GM23338 (cell line): ENCODE measurements at regions not wholly inside any gene's neighbourhood (a gene's known extent, or its start where the extent isn't known, plus 50 kb on each side); places are given as distances from the start of the nearest gene placed in this dataset.

Experiments used
- ATAC-seq: fragments of 200-7000 bp; cut with Tn5 transposase; 3 replicates; pipeline ENCODE4 v1.9.1; 2020
- DNase-seq: peaks from one replicate; pipeline ENCODE4 v3.0.0-alpha.2; 2015; ENCODE audit warnings: low spot score
- H2AFZ ChIP-seq: fragments of 200-600 bp; sonication (generic); 2 replicates; pipeline ENCODE4 v1.8.0; 2016; ENCODE audit warnings: antibody characterized with exemption, mild to moderate bottlenecking, moderate library complexity
- H3F3A ChIP-seq: fragments of 200-600 bp; sonication (generic); replicated peaks from 2 replicates; pipeline ENCODE4 v1.8.0; 2017; ENCODE audit warnings: antibody characterized with exemption, mixed run types, low read depth
- H3K27ac ChIP-seq: fragments of 200-600 bp; sonication (generic); 2 replicates; pipeline ENCODE4 v1.6.1; 2016; ENCODE audit warnings: low read depth
- H3K27me3 ChIP-seq: fragments of 200-600 bp; sonication (generic); 2 replicates; pipeline ENCODE4 v1.8.0; 2016; ENCODE audit warnings: mild to moderate bottlenecking, mixed run types, moderate library complexity; ENCODE audit not compliant: insufficient read depth
- H3K36me3 ChIP-seq: fragments of 200-600 bp; sonication (generic); 2 replicates; pipeline ENCODE4 v1.8.0; 2016; ENCODE audit warnings: mild to moderate bottlenecking; ENCODE audit not compliant: insufficient read depth
- H3K4me1 ChIP-seq: fragments of 200-600 bp; sonication (generic); 2 replicates; pipeline ENCODE4 v1.8.0; 2016; ENCODE audit warnings: mild to moderate bottlenecking, moderate library complexity; ENCODE audit not compliant: insufficient read depth
- H3K4me2 ChIP-seq: fragments of 200-600 bp; sonication (generic); 2 replicates; pipeline ENCODE4 v1.7.1; 2017; ENCODE audit warnings: mixed run types
- H3K4me3 ChIP-seq: fragments of 200-600 bp; sonication (generic); 2 replicates; pipeline ENCODE4 v1.6.1; 2016; ENCODE audit warnings: mixed run types
- H3K79me2 ChIP-seq: fragments of 200-600 bp; sonication (generic); replicated peaks from 2 replicates; pipeline ENCODE4 v1.8.0; 2017; ENCODE audit warnings: mild to moderate bottlenecking; ENCODE audit not compliant: insufficient read depth
- H3K9me2 ChIP-seq: fragments of 200-600 bp; sonication (generic); 2 replicates; pipeline ENCODE4 v1.8.0; 2017; ENCODE audit not compliant: insufficient read depth
- H4K20me1 ChIP-seq: fragments of 200-600 bp; sonication (generic); replicated peaks from 2 replicates; pipeline ENCODE4 v1.8.0; 2017; ENCODE audit warnings: mild to moderate bottlenecking; ENCODE audit not compliant: insufficient read depth
- H3K27ac Mint-ChIP-seq: 2 replicates; pipeline ENCODE4 v1.8.0; 2020; ENCODE audit warnings: inconsistent platforms, mild to moderate bottlenecking, moderate library complexity, mixed read lengths
- H3K27me3 Mint-ChIP-seq: 3 replicates; pipeline ENCODE4 v1.8.0; 2022; ENCODE audit warnings: low read depth, mild to moderate bottlenecking, moderate library complexity, mixed read lengths, inconsistent platforms; ENCODE audit not compliant: insufficient read depth, poor library complexity
- H3K36me3 Mint-ChIP-seq: 3 replicates; pipeline ENCODE4 v1.8.0; 2021; ENCODE audit warnings: low read depth, mild to moderate bottlenecking, inconsistent platforms, moderate library complexity, mixed read lengths
- H3K4me1 Mint-ChIP-seq: 3 replicates; pipeline ENCODE4 v1.8.0; 2020; ENCODE audit warnings: mild to moderate bottlenecking, inconsistent platforms, mixed read lengths
- H3K4me3 Mint-ChIP-seq: 3 replicates; pipeline ENCODE4 v1.8.0; 2021; ENCODE audit warnings: moderate library complexity, mild to moderate bottlenecking, inconsistent platforms, mixed read lengths
- H3K9me3 Mint-ChIP-seq: 3 replicates; pipeline ENCODE4 v1.8.0; 2020; ENCODE audit warnings: moderate library complexity, mild to moderate bottlenecking, inconsistent platforms, mixed read lengths
- CREB1 ChIP-seq: fragments of 250-450 bp; sonication (Bioruptor Pico); IDR thresholded peaks from 2 replicates; pipeline ENCODE4 v1.5.0; 2020; ENCODE audit warnings: low read depth, mild to moderate bottlenecking, moderate library complexity
- CTCF ChIP-seq, 2 experiments: fragments of 200-600 bp in 1 of 2; sonication (generic) in 1 of 2; conservative IDR thresholded peaks; 2 replicates each; pipeline versions ENCODE4 v1.5.1 to v1.6.1; 2016 to 2017; ENCODE audit warnings: antibody characterized with exemption in 2 of 2, low read depth in 2 of 2, mild to moderate bottlenecking in 2 of 2, moderate library complexity in 1 of 2
- ETS1 ChIP-seq: IDR thresholded peaks from 2 replicates; pipeline ENCODE4 v1.6.1; 2016; ENCODE audit warnings: antibody characterized with exemption
- EZH2 ChIP-seq: fragments of 200-600 bp; sonication (generic); IDR thresholded peaks from one replicate; pipeline ENCODE4 v1.8.0; 2017; ENCODE audit warnings: antibody characterized with exemption, mild to moderate bottlenecking, low read depth; ENCODE audit not compliant: unreplicated experiment
- EZH2phosphoT487 ChIP-seq: fragments of 200-600 bp; sonication (generic); IDR thresholded peaks from one replicate; pipeline ENCODE4 v1.8.1; 2018; ENCODE audit warnings: antibody characterized with exemption; ENCODE audit not compliant: unreplicated experiment
- JUNB ChIP-seq: IDR thresholded peaks from one replicate; pipeline ENCODE4 v1.6.1; 2016; ENCODE audit warnings: antibody characterized with exemption; ENCODE audit not compliant: unreplicated experiment
- NANOG ChIP-seq: IDR thresholded peaks from 2 replicates; pipeline ENCODE4 v1.6.1; 2016; ENCODE audit warnings: antibody characterized with exemption, borderline replicate concordance
- POLR2AphosphoS5 ChIP-seq: IDR thresholded peaks from 2 replicates; pipeline ENCODE4 v1.6.1; 2016; ENCODE audit warnings: antibody characterized with exemption, low read depth
- REST ChIP-seq: IDR thresholded peaks from one replicate; pipeline ENCODE4 v1.6.1; 2018; ENCODE audit warnings: antibody characterized with exemption; ENCODE audit not compliant: unreplicated experiment
- STAT1 ChIP-seq: IDR thresholded peaks from one replicate; pipeline ENCODE4 v1.6.1; 2016; ENCODE audit warnings: antibody characterized with exemption; ENCODE audit not compliant: unreplicated experiment
- ZNF114 ChIP-seq: fragments of 250-450 bp; sonication (Bioruptor Pico); IDR thresholded peaks from 2 replicates; pipeline ENCODE4 v1.5.0; 2020; ENCODE audit warnings: mild to moderate bottlenecking, moderate library complexity
- ZNF462 ChIP-seq: fragments of 250-450 bp; sonication (Bioruptor Pico); IDR thresholded peaks from 2 replicates; pipeline ENCODE4 v1.5.0; 2020; ENCODE audit warnings: mild to moderate bottlenecking, moderate library complexity

- H2AFZ ChIP-seq, result 0 out of 2 replicates have a peak overlapping the region, but pooled peaks have one; percentile 28
- H3K36me3 ChIP-seq, result no peaks in the 10 kb centered on the region; the same call in 1 of the 2 replicates
- H3K4me2 ChIP-seq, result no peak overlapping the region
- peaks cover 25% of the 10 kb centered on the region; the same call in 2 of the 3 replicates for H3K36me3 Mint-ChIP-seq
- no peaks in the 10 kb centered on the region for H3K27me3 Mint-ChIP-seq
- ATAC-seq (no peak), DNase-seq (no peak)
- no peak for TF ChIP-seq NANOG
- no peak for TF ChIP-seq STAT1
- no peak for TF ChIP-seq ZNF462
- no peak for TF ChIP-seq JUNB
- no peak for TF ChIP-seq POLR2AphosphoS5
- TF ChIP-seq CREB1 (CRISPR knock-in tag), result no peak
- no peak for TF ChIP-seq CTCF (conservative IDR thresholded peaks at IDR 0.05; ENCODE audit: low read depth in 2 of 2)
- TF ChIP-seq EZH2, result no peak
- no peak for TF ChIP-seq ETS1
- no peak for TF ChIP-seq EZH2phosphoT487
- no peak for TF ChIP-seq REST
- TF ChIP-seq ZNF114, result no peak
- H3K9me2 ChIP-seq, result peaks cover 10% of the 10 kb centered on the region
- no peak overlapping the region for H3K27ac ChIP-seq
- H3K4me3 ChIP-seq, result no peak overlapping the region
- H3K9me3 Mint-ChIP-seq, result peaks cover 35% of the 10 kb centered on the region
- no peaks in the 10 kb centered on the region for H3K79me2 ChIP-seq
- peaks cover 6% of the 10 kb centered on the region for H3K4me1 Mint-ChIP-seq
- H3K27me3 ChIP-seq, result no peaks in the 10 kb centered on the region
- H3K27ac Mint-ChIP-seq, result no peak overlapping the region
- no peaks in the 10 kb centered on the region for H3F3A ChIP-seq
- no peak overlapping the region for H3K4me3 Mint-ChIP-seq
- H4K20me1 ChIP-seq, result no peaks in the 10 kb centered on the region
- peaks cover 3% of the 10 kb centered on the region for H3K4me1 ChIP-seq
These were observed 52.2 kb upstream of the VTCN1 start for GRCh38 chr1:117262976-117263375.
